ENCODE measurements at regions not wholly inside any gene's neighbourhood (a gene's known extent, or its start where the extent isn't known, plus 50 kb on each side); places are given as distances from the start of the nearest gene placed in this dataset.

- peak overlapping the region; percentile 53 for H3K4me3 ChIP-seq (ENCODE audit: low read length)
- H3K9me3 ChIP-seq (replicated peaks; ENCODE audit: control insufficient read depth, low read depth, low read length), result no peaks in the 10 kb centered on the region
- no CpG with 5 or more reads among the region's 9 CpGs for WGBS (ENCODE audit: insufficient coverage)
- no peaks in the 10 kb centered on the region for H3K27me3 ChIP-seq (ENCODE audit: control insufficient read depth, insufficient read depth, low read length)
- H3K36me3 ChIP-seq (ENCODE audit: control insufficient read depth, insufficient read depth, low read length), result no peaks in the 10 kb centered on the region
- H3K27ac ChIP-seq (ENCODE audit: low read length), result no peak overlapping the region
- peaks cover 6% of the 10 kb centered on the region for H3K4me1 ChIP-seq (ENCODE audit: control insufficient read depth, insufficient read depth, low read length)
- no peak for DNase-seq
These were observed 55.3 kb upstream of the HNRNPU start for GRCh38 chr1:244919320-244920282.

DNA sequence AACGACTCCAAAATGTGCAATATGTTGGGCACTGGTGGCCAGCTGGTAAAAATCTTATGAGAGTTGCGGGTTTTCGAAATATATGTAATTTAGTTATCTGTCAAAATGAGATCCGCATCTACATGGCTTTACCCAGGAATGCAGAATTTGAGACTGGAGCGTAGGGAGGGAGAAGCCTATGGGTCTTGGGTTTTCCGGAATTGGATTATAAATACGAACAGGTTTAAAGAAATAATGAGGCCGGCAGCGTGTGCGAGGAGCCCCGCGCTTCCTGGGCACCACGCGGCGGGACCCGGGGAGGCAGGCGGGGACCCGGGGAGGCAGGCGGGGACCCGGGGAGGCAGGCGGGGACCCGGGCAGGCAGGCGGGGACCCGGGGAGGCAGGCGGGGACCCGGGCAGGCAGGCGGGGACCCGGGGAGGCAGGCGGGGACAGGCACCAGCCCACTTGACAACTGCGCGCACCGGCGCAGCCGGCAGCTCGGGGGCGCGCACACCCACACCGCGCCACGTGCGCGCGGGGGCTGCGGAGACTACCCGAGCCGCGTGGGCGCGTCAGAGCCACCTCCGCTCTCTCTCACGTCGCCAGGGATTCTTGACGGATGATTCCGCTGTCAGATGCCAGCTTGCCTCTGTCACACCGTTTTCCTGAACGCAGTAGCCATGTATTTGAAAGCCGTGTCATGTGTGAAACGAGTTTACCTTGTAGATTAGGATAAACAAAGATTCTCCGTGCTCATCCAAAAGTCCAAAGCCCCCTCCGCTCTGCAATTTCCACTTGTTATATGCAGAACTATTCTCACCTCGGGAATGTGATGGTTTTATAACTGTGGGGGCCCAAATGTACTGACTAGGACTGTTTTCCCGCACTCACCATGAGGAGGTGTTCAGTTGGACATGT, 54.3 kb upstream of the HNRNPU start:
- Histone ChIP-seq H3K27me3 (ENCODE audit: control insufficient read depth, insufficient read depth, low read length) (no peaks in the 10 kb centered on the region), H3K27ac (ENCODE audit: low read length) (peak overlapping the region; percentile 54), H3K4me1 (ENCODE audit: control insufficient read depth, insufficient read depth, low read length) (peaks cover 6% of the 10 kb centered on the region), H3K9me3 (replicated peaks; ENCODE audit: control insufficient read depth, low read depth, low read length) (no peaks in the 10 kb centered on the region), H3K4me3 (ENCODE audit: low read length) (peak overlapping the region; percentile 53), H3K36me3 (ENCODE audit: control insufficient read depth, insufficient read depth, low read length) (no peaks in the 10 kb centered on the region)
- peak; percentile 67 for DNase-seq
- WGBS (ENCODE audit: insufficient coverage), result 4% methylated on average over 49 of the region's 62 CpGs

DNA sequence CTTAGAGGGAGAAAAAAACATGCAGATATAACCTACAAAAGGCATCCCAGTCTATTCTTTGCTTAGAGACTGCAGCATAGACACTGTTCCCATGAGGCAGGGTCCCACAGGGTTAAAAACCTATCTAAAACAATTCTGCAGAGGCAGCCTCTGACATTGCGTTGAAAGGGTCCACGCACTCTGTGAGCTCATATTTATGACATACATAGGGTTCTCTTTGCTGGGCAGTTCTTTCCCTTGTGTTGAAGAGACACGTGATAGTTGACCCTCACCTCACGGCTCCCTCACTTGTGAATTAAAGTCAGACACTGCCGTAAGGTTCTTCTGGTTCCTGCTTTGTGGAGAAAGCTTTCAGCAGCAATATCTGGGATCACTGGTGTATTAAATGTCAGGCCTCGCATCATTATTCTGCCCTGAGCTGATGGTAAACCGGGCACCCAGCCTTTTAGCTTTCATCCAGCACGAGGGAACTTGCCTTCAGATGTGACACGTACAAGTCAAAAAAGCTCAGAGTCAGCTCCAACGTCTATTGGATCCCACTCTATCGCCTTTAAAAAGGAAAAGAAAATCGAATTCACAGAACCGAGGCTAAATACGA, 52.8 kb upstream of the HNRNPU start:
- Histone ChIP-seq H3K27ac (ENCODE audit: low read length) (no peak overlapping the region), H3K9me3 (replicated peaks; ENCODE audit: control insufficient read depth, low read depth, low read length) (no peaks in the 10 kb centered on the region), H3K4me1 (ENCODE audit: control insufficient read depth, insufficient read depth, low read length) (peaks cover 6% of the 10 kb centered on the region)

DNA sequence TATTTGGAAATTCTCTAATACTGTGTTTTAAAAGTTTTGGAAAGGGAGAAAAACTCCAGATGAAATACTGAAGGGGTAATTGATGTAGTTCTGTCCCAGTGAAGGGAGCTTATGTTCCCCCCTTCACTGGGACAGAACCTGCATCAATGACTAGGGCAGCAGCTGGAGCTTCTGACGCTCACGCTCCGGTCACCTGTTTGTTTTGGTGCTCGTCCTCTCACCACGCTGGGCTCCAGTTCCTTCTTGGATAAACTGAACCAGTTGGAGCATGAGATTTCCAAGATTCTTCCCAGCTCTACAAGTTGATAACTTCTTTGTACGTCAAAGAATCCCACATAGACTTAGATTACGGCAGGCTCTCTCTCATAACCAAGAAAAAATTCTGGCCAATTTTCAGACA, 51.4 kb upstream of the HNRNPU start:
- H3K36me3 ChIP-seq (ENCODE audit: control insufficient read depth, insufficient read depth, low read length), result no peaks in the 10 kb centered on the region
- no peak overlapping the region for H3K4me3 ChIP-seq (ENCODE audit: low read length)
- H3K4me1 ChIP-seq (ENCODE audit: control insufficient read depth, insufficient read depth, low read length), result peaks cover 6% of the 10 kb centered on the region
- no peaks in the 10 kb centered on the region for H3K27me3 ChIP-seq (ENCODE audit: control insufficient read depth, insufficient read depth, low read length)
- DNase-seq, result no peak
- H3K27ac ChIP-seq (ENCODE audit: low read length), result no peak overlapping the region
- H3K9me3 ChIP-seq (replicated peaks; ENCODE audit: control insufficient read depth, low read depth, low read length), result no peaks in the 10 kb centered on the region
- WGBS (ENCODE audit: insufficient coverage), result 73% methylated on average over 5 of the region's 7 CpGs

More for the DNA sequence above, 52.8 kb upstream of the HNRNPU start:
- no peak for DNase-seq
- Histone ChIP-seq H3K36me3 (ENCODE audit: control insufficient read depth, insufficient read depth, low read length) (no peaks in the 10 kb centered on the region), H3K27me3 (ENCODE audit: control insufficient read depth, insufficient read depth, low read length) (no peaks in the 10 kb centered on the region), H3K4me3 (ENCODE audit: low read length) (no peak overlapping the region)
- WGBS (ENCODE audit: insufficient coverage), result 65% methylated on average over 9 of the region's 14 CpGs

GRCh38 chr1:244914761-244915160, 50.4 kb upstream of the HNRNPU start:
- 100% methylated on average over 1 of the region's 4 CpGs for WGBS (ENCODE audit: insufficient coverage)
- Histone ChIP-seq H3K36me3 (ENCODE audit: control insufficient read depth, insufficient read depth, low read length) (no peaks in the 10 kb centered on the region), H3K4me1 (ENCODE audit: control insufficient read depth, insufficient read depth, low read length) (peaks cover 6% of the 10 kb centered on the region), H3K27ac (ENCODE audit: low read length) (no peak overlapping the region), H3K9me3 (replicated peaks; ENCODE audit: control insufficient read depth, low read depth, low read length) (no peaks in the 10 kb centered on the region), H3K27me3 (ENCODE audit: control insufficient read depth, insufficient read depth, low read length) (no peaks in the 10 kb centered on the region), H3K4me3 (ENCODE audit: low read length) (no peak overlapping the region)
- DNase-seq, result no peak

Measured in muscle of leg (tissue), 3 donors.